Fibroblast of lung (primary cell): ENCODE measurements at regions not wholly inside any gene's neighbourhood (a gene's known extent, or its start where the extent isn't known, plus 50 kb on each side); places are given as distances from the start of the nearest gene placed in this dataset.
A peak's percentile ranks its signal among the peaks of the same experiment; 100 is the strongest.

ENCODE experiments used
- DNase-seq, 2 donors: peaks; one replicate each; pipeline versions ENCODE4 v3.0.0 to v3.0.0-alpha.2; 2010; ENCODE audit warnings: low read depth in 2 of 2
- H2AFZ ChIP-seq: 2 replicates; pipeline ENCODE4 v1.5.1; 2012; ENCODE audit warnings: low read length, control low read depth, inconsistent platforms
- H3K27ac ChIP-seq: 2 replicates; pipeline ENCODE4 v1.5.1; 2011; ENCODE audit warnings: low read length, control low read depth; ENCODE audit not compliant: insufficient read depth
- H3K27me3 ChIP-seq: 2 replicates; pipeline ENCODE4 v1.5.1; 2011; ENCODE audit warnings: mild to moderate bottlenecking, low read length; ENCODE audit not compliant: control insufficient read depth, insufficient read depth
- H3K36me3 ChIP-seq: 2 replicates; pipeline ENCODE4 v1.5.1; 2011; ENCODE audit warnings: low read length; ENCODE audit not compliant: control insufficient read depth, insufficient read depth
- H3K4me1 ChIP-seq: 2 replicates; pipeline ENCODE4 v1.5.1; 2011; ENCODE audit warnings: low read length; ENCODE audit not compliant: control insufficient read depth, insufficient read depth; ENCODE audit errors: extremely low read depth
- H3K4me2 ChIP-seq: 2 replicates; pipeline ENCODE4 v1.5.1; 2011; ENCODE audit warnings: low read length, control low read depth; ENCODE audit not compliant: insufficient read depth; ENCODE audit errors: extremely low read depth
- H3K4me3 ChIP-seq, 4 experiments: fragments of 200-600 bp in 1 of 4; sonication (generic) in 1 of 4; replicated peaks in 1 of 4; 2 replicates each; pipeline ENCODE4 v1.5.1; 2011 to 2016; ENCODE audit warnings: low read length in 4 of 4, low read depth in 3 of 4, mild to moderate bottlenecking in 3 of 4, control low read depth in 2 of 4, inconsistent platforms in 1 of 4, mixed read lengths in 1 of 4; ENCODE audit not compliant: insufficient read depth in 1 of 4; ENCODE audit errors: control extremely low read depth in 1 of 4
- H3K79me2 ChIP-seq: 2 replicates; pipeline ENCODE4 v1.5.1; 2012; ENCODE audit warnings: mild to moderate bottlenecking, low read length, inconsistent platforms; ENCODE audit not compliant: control insufficient read depth, insufficient read depth
- H3K9ac ChIP-seq: 2 replicates; pipeline ENCODE4 v1.5.1; 2011; ENCODE audit warnings: mild to moderate bottlenecking, low read length, control low read depth; ENCODE audit not compliant: insufficient read depth
- H3K9me3 ChIP-seq: 2 replicates; pipeline ENCODE4 v1.5.1; 2012; ENCODE audit warnings: low read depth, low read length; ENCODE audit not compliant: control insufficient read depth, insufficient read depth
- H4K20me1 ChIP-seq: 2 replicates; pipeline ENCODE4 v1.5.1; 2011; ENCODE audit warnings: low read length; ENCODE audit not compliant: control insufficient read depth, insufficient read depth; ENCODE audit errors: extremely low read depth
- CTCF ChIP-seq, 2 donors: IDR thresholded peaks in 1 of 2; conservative IDR thresholded peaks in 1 of 2; 1 replicate in 1 of 2; 2 replicates in 1 of 2; pipeline ENCODE4 v1.5.1; 2011 to 2012; ENCODE audit warnings: low read length in 2 of 2, control low read depth in 1 of 2, inconsistent platforms in 1 of 2, low read depth in 1 of 2, mild to moderate bottlenecking in 1 of 2
- EZH2 ChIP-seq: IDR thresholded peaks from 2 replicates; pipeline ENCODE4 v1.5.1; 2012; ENCODE audit warnings: low read length, control low read depth, mild to moderate bottlenecking; ENCODE audit errors: missing control alignments

GRCh38 chr2:181380581-181380980, 76.6 kb upstream of the ITGA4 start:
- Histone ChIP-seq H3K9me3 (no peaks in the 10 kb centered on the region), H2AFZ (peak overlapping the region; percentile 28), H3K4me3 (no peak overlapping the region), H3K27ac (no peak overlapping the region), H3K4me2 (no peak overlapping the region), H3K4me1 (no peaks in the 10 kb centered on the region), H3K9ac (no peak overlapping the region), H3K27me3 (no peaks in the 10 kb centered on the region), H3K36me3 (no peaks in the 10 kb centered on the region), H3K79me2 (no peaks in the 10 kb centered on the region), H4K20me1 (no peaks in the 10 kb centered on the region)
- DNase-seq = no peak
- no peak for TF ChIP-seq EZH2
- no peak for TF ChIP-seq CTCF (conservative IDR thresholded peaks at IDR 0.05 in 1 of 2, IDR thresholded peaks at IDR 0.05 in 1 of 2; ENCODE audit: low read depth in 1 of 2, low read length in 2 of 2)

GRCh38 chr2:181384923-181385322, 72.3 kb upstream of the ITGA4 start:
- TF ChIP-seq CTCF (conservative IDR thresholded peaks at IDR 0.05 in 1 of 2, IDR thresholded peaks at IDR 0.05 in 1 of 2; ENCODE audit: low read depth in 1 of 2, low read length in 2 of 2) = no peak
- no peak for TF ChIP-seq EZH2
- Histone ChIP-seq H3K27ac (no peak overlapping the region), H3K27me3 (no peaks in the 10 kb centered on the region), H3K36me3 (no peaks in the 10 kb centered on the region), H3K4me2 (no peak overlapping the region), H4K20me1 (no peaks in the 10 kb centered on the region), H3K9me3 (no peaks in the 10 kb centered on the region), H2AFZ (no peak overlapping the region), H3K4me1 (no peaks in the 10 kb centered on the region), H3K9ac (no peak overlapping the region), H3K79me2 (no peaks in the 10 kb centered on the region), H3K4me3 (no peak overlapping the region)
- no peak for DNase-seq

- Histone ChIP-seq H4K20me1 (no peaks in the 10 kb centered on the region), H3K79me2 (no peaks in the 10 kb centered on the region), H3K4me3 (no peak overlapping the region), H3K27ac (no peak overlapping the region), H3K9me3 (no peaks in the 10 kb centered on the region), H3K9ac (no peak overlapping the region), H3K4me2 (no peak overlapping the region), H3K36me3 (no peaks in the 10 kb centered on the region), H3K4me1 (no peaks in the 10 kb centered on the region), H2AFZ (no peak overlapping the region), H3K27me3 (no peaks in the 10 kb centered on the region)
- no peak for TF ChIP-seq EZH2
- no peak for TF ChIP-seq CTCF (conservative IDR thresholded peaks at IDR 0.05 in 1 of 2, IDR thresholded peaks at IDR 0.05 in 1 of 2; ENCODE audit: low read depth in 1 of 2, low read length in 2 of 2)
- DNase-seq = no peak
Observed at GRCh38 chr2:181389524-181389923, 67.7 kb upstream of the ITGA4 start.
